Vagina (tissue), 2 donors: ENCODE measurements at regions not wholly inside any gene's neighbourhood (a gene's known extent, or its start where the extent isn't known, plus 50 kb on each side); places are given as distances from the start of the nearest gene placed in this dataset.

ENCODE experiments used
- CTCF ChIP-seq, 3 experiments: fragments of 450-650 bp in 2 of 3; fragments of 200-600 bp in 1 of 3; sonication (generic) in 1 of 3; IDR thresholded peaks; one replicate each; pipeline ENCODE4 v1.5.1; 2017 to 2019; ENCODE audit warnings: antibody characterized with exemption in 3 of 3, mild to moderate bottlenecking in 2 of 3, moderate library complexity in 2 of 3
- POLR2A ChIP-seq, 2 donors: fragments of 450-650 bp; IDR thresholded peaks; one replicate each; pipeline ENCODE4 v1.6.1; 2017; ENCODE audit warnings: antibody characterized with exemption in 2 of 2, mild to moderate bottlenecking in 2 of 2, moderate library complexity in 2 of 2
- POLR2AphosphoS5 ChIP-seq, 2 donors: sonication (generic); formaldehyde crosslinking; IDR thresholded peaks; one replicate each; pipeline ENCODE4 v1.9.0; 2017; ENCODE audit warnings: antibody characterized with exemption in 2 of 2, mild to moderate bottlenecking in 2 of 2, low read depth in 1 of 2; ENCODE audit not compliant: insufficient read depth in 1 of 2

- TF ChIP-seq CTCF (IDR thresholded peaks at IDR 0.05) (no peak), POLR2A (IDR thresholded peaks at IDR 0.05) (no peak), POLR2AphosphoS5 (IDR thresholded peaks at IDR 0.05; ENCODE audit: insufficient read depth in 1 of 2, low read depth in 1 of 2) (no peak)
These were observed 443.9 kb downstream of the ZNF536 start for GRCh38 chr19:30815889-30816580.
